GM18873 (cell line): ENCODE measurements at regions not wholly inside any gene's neighbourhood (a gene's known extent, or its start where the extent isn't known, plus 50 kb on each side); places are given as distances from the start of the nearest gene placed in this dataset.

Experiments used
- ATAC-seq: cut with Tn5 transposase; IDR thresholded peaks from one replicate; pipeline ENCODE4 v1.9.1; 2021; ENCODE audit warnings: mild to moderate bottlenecking, moderate library complexity, moderate number of reproducible peaks; ENCODE audit not compliant: unreplicated experiment, low FRiP score

- ATAC-seq, result no peak
Observed at GRCh38 chr6:119633461-119633860, 283.9 kb upstream of the MAN1A1 start.

GRCh38 chr6:119630561-119631192 lies 281.1 kb upstream of the MAN1A1 start:
- no peak for ATAC-seq

GRCh38 chr6:119628691-119629594 lies 279.4 kb upstream of the MAN1A1 start:
- ATAC-seq, result no peak

- ATAC-seq, result no peak
Observed at GRCh38 chr6:119627908-119628669, 278.5 kb upstream of the MAN1A1 start.

GRCh38 chr6:119626884-119627619 lies 277.5 kb upstream of the MAN1A1 start:
- no peak for ATAC-seq

GRCh38 chr6:119620846-119621555 lies 271.4 kb upstream of the MAN1A1 start:
- no peak for ATAC-seq

GRCh38 chr6:119614138-119614537 lies 264.6 kb upstream of the MAN1A1 start:
- no peak for ATAC-seq

- ATAC-seq, result no peak
Observed at GRCh38 chr6:119612911-119613381, 263.4 kb upstream of the MAN1A1 start.

GRCh38 chr6:119612176-119612891 lies 262.8 kb upstream of the MAN1A1 start:
- no peak for ATAC-seq

- ATAC-seq, result no peak
Observed at GRCh38 chr6:119610754-119611153, 261.2 kb upstream of the MAN1A1 start.

- ATAC-seq, result no peak
Observed at GRCh38 chr6:119610265-119610664, 260.7 kb upstream of the MAN1A1 start.

- ATAC-seq, result no peak
Observed at GRCh38 chr6:119609865-119610264, 260.3 kb upstream of the MAN1A1 start.

- no peak for ATAC-seq
Observed at GRCh38 chr6:119608994-119609393, 259.4 kb upstream of the MAN1A1 start.

- no peak for ATAC-seq
Observed at GRCh38 chr6:119604124-119604523, 254.6 kb upstream of the MAN1A1 start.

GRCh38 chr6:119603501-119603900 lies 253.9 kb upstream of the MAN1A1 start:
- ATAC-seq, result no peak

- no peak for ATAC-seq
Observed at GRCh38 chr6:119602215-119603178, 252.9 kb upstream of the MAN1A1 start.

- ATAC-seq, result no peak
Observed at GRCh38 chr6:119598883-119599282, 249.3 kb upstream of the MAN1A1 start.

- ATAC-seq, result no peak
Observed at GRCh38 chr6:119594907-119595306, 245.3 kb upstream of the MAN1A1 start.
